DND-41 (cell line): ENCODE measurements at regions not wholly inside any gene's neighbourhood (a gene's known extent, or its start where the extent isn't known, plus 50 kb on each side); places are given as distances from the start of the nearest gene placed in this dataset.

Experiments used
- ATAC-seq: fragments of 200-7000 bp; cut with Tn5 transposase; 3 replicates; pipeline ENCODE4 v1.9.1; 2021; ENCODE audit warnings: low read depth; ENCODE audit not compliant: insufficient read depth
- DNase-seq: peaks from one replicate; pipeline ENCODE4 v3.0.0-alpha.2; 2020
- H2AFZ ChIP-seq: 2 replicates; pipeline ENCODE4 v1.6.0; 2012; ENCODE audit warnings: low read depth, low read length
- H3K27ac ChIP-seq: 2 replicates; pipeline ENCODE4 v1.5.1; 2012; ENCODE audit warnings: low read length, inconsistent platforms
- H3K27me3 ChIP-seq: fragments of 200-600 bp; sonication (generic); 2 replicates; pipeline ENCODE4 v1.6.0; 2012; ENCODE audit warnings: low read length, mild to moderate bottlenecking, inconsistent platforms; ENCODE audit not compliant: insufficient read depth, poor library complexity
- H3K36me3 ChIP-seq: 2 replicates; pipeline ENCODE4 v1.5.1; 2012; ENCODE audit warnings: low read length, inconsistent platforms; ENCODE audit not compliant: insufficient read depth
- H3K4me1 ChIP-seq: 2 replicates; pipeline ENCODE4 v1.5.1; 2012; ENCODE audit warnings: mild to moderate bottlenecking, low read length; ENCODE audit not compliant: insufficient read depth
- H3K4me2 ChIP-seq: 2 replicates; pipeline ENCODE4 v1.6.0; 2012; ENCODE audit warnings: mild to moderate bottlenecking, moderate library complexity, low read length, inconsistent platforms; ENCODE audit not compliant: insufficient read depth
- H3K4me3 ChIP-seq, 2 experiments: fragments of 200-600 bp in 1 of 2; shearing (Covaris generic) in 1 of 2; 2 replicates each; pipeline ENCODE4 v1.5.1; 2012 to 2016; ENCODE audit warnings: inconsistent platforms in 2 of 2, low read length in 2 of 2, mild to moderate bottlenecking in 2 of 2, low read depth in 1 of 2, moderate library complexity in 1 of 2
- H3K79me2 ChIP-seq: 2 replicates; pipeline ENCODE4 v1.6.0; 2012; ENCODE audit warnings: low read length, inconsistent platforms; ENCODE audit not compliant: insufficient read depth
- H3K9ac ChIP-seq: 2 replicates; pipeline ENCODE4 v1.6.0; 2012; ENCODE audit warnings: low read depth, mild to moderate bottlenecking, inconsistent platforms, low read length, moderate library complexity
- H3K9me3 ChIP-seq: 2 replicates; pipeline ENCODE4 v1.5.1; 2012; ENCODE audit warnings: low read length, moderate library complexity, mild to moderate bottlenecking, inconsistent platforms; ENCODE audit not compliant: insufficient read depth, severe bottlenecking
- H4K20me1 ChIP-seq: 2 replicates; pipeline ENCODE4 v1.6.0; 2012; ENCODE audit warnings: low read length; ENCODE audit not compliant: insufficient read depth
- CTCF ChIP-seq: IDR thresholded peaks from 2 replicates; pipeline ENCODE4 v1.5.1; 2012; ENCODE audit warnings: borderline replicate concordance, low read length, moderate library complexity, mild to moderate bottlenecking; ENCODE audit not compliant: poor library complexity, severe bottlenecking; ENCODE audit errors: extremely low read depth
- EZH2 ChIP-seq: IDR thresholded peaks from 3 replicates; pipeline ENCODE4 v1.6.1; 2012; ENCODE audit warnings: borderline replicate concordance, low read depth, mild to moderate bottlenecking, moderate library complexity, low read length, inconsistent platforms; ENCODE audit not compliant: severe bottlenecking

DNA sequence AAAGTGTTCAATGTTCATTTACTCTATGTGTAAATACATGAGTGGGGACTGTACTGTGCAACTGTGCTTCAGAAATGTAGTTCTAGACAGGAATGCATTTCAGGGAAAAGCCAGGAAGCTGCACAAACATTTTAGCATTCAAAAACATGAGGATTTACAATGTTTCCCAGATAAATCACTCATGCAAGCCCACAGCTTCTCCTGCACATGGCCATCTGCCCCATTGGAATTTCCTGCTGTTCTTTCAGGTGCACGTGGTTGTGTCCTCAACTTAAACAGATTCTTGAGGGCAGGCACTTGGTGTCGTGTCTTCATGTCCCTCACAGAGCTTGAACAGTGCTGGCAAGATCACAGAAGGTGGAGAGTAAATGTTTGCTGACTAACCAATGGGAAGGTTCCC, 101.5 kb downstream of the UNC5CL start:
- no peak for ATAC-seq
- Histone ChIP-seq H3K4me1 (no peaks in the 10 kb centered on the region), H3K79me2 (no peaks in the 10 kb centered on the region), H3K27ac (no peak overlapping the region), H3K27me3 (no peaks in the 10 kb centered on the region), H2AFZ (no peak overlapping the region), H3K9me3 (no peaks in the 10 kb centered on the region), H3K4me3 (no peak overlapping the region), H3K36me3 (no peaks in the 10 kb centered on the region), H4K20me1 (no peaks in the 10 kb centered on the region), H3K9ac (no peak overlapping the region), H3K4me2 (no peak overlapping the region)
- TF ChIP-seq EZH2 (no peak), CTCF (no peak)
- no peak for DNase-seq

DNA sequence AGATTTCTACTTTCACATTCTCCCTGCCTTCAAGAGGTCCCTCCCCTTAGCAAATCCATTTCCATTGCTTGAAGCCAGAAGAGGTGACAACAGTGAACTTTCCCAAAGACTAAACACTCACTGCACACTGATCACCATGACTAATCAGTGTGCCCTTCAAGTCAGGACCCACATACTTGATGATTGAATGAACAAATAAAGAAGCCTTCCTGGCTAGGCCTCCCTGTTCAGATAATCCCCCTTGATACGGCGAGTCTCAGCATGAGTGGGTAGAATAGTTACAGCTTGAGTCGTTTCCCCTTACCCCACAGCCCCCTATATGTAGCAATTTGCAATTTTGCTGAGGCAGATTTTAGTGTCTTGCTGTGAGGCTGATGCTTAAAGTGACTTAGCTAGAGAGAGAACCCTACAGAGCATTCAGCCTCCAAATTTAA, 102.2 kb downstream of the UNC5CL start:
- ATAC-seq (no peak), DNase-seq (no peak)
- no peak overlapping the region for H2AFZ ChIP-seq
- no peaks in the 10 kb centered on the region for H3K4me1 ChIP-seq
- no peak overlapping the region for H3K4me2 ChIP-seq
- no peak for TF ChIP-seq EZH2
- TF ChIP-seq CTCF = no peak
- H4K20me1 ChIP-seq = no peaks in the 10 kb centered on the region
- H3K36me3 ChIP-seq = no peaks in the 10 kb centered on the region
- H3K9me3 ChIP-seq = no peaks in the 10 kb centered on the region
- H3K4me3 ChIP-seq = no peak overlapping the region
- H3K9ac ChIP-seq = no peak overlapping the region
- H3K27me3 ChIP-seq = no peaks in the 10 kb centered on the region
- no peak overlapping the region for H3K27ac ChIP-seq
- H3K79me2 ChIP-seq = no peaks in the 10 kb centered on the region

DNA sequence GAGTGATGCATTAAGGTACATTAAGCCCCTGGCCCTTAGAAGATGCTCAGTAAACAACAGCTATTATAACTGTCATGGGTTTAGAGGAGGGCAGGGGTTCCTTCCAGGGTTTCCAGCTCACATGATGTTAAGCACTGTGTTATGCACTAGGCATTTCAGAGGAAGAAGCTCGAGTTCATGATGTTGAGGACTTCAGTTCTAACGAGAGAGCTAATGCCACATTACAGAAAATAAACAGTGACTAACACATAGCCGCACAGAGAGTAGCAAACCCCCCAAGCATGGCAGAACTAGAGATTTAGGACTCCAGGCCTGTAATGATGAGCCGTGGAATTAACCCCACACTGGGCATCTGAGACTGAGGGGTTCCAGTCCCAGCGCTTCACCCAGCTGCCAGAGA, 105.2 kb downstream of the UNC5CL start:
- TF ChIP-seq CTCF = no peak
- TF ChIP-seq EZH2 = no peak
- no peak for DNase-seq

GRCh38 chr6:40932953-40933352, 106.1 kb downstream of the UNC5CL start:
- Histone ChIP-seq H3K4me1 (no peaks in the 10 kb centered on the region), H3K4me3 (no peak overlapping the region), H4K20me1 (no peaks in the 10 kb centered on the region), H3K9ac (no peak overlapping the region), H3K9me3 (no peaks in the 10 kb centered on the region), H3K4me2 (no peak overlapping the region), H3K36me3 (no peaks in the 10 kb centered on the region), H3K27me3 (no peaks in the 10 kb centered on the region), H3K27ac (no peak overlapping the region), H3K79me2 (no peaks in the 10 kb centered on the region), H2AFZ (no peak overlapping the region)
- TF ChIP-seq EZH2 (no peak), CTCF (no peak)
- no peak for DNase-seq
- ATAC-seq = no peak

More for the DNA sequence above, 105.2 kb downstream of the UNC5CL start:
- Histone ChIP-seq H3K4me2 (no peak overlapping the region), H3K4me3 (no peak overlapping the region), H3K27ac (no peak overlapping the region), H4K20me1 (no peaks in the 10 kb centered on the region), H3K27me3 (no peaks in the 10 kb centered on the region), H3K4me1 (no peaks in the 10 kb centered on the region), H3K9me3 (no peaks in the 10 kb centered on the region), H2AFZ (no peak overlapping the region), H3K79me2 (no peaks in the 10 kb centered on the region), H3K36me3 (no peaks in the 10 kb centered on the region), H3K9ac (no peak overlapping the region)
- no peak for ATAC-seq
